OCI-LY7 (cell line): ENCODE measurements at regions not wholly inside any gene's neighbourhood (a gene's known extent, or its start where the extent isn't known, plus 50 kb on each side); places are given as distances from the start of the nearest gene placed in this dataset.

Experiments used
- BruUV-seq: library from RNA; stranded (reverse); fragments of 400-500 nt; replicated peaks from 2 replicates; lab custom pipeline; 2021; lab: Mats Ljungman, UMichigan
- CTCF ChIA-PET: fragments of 300-600 bp; sonication (Branson Sonifier 250); formaldehyde crosslinking; loops from one replicate; lab custom pipeline; 2022; ENCODE audit warnings: antibody characterized with exemption; ENCODE audit not compliant: unreplicated experiment; lab: Charles Lee
- POLR2A ChIA-PET: fragments of 300-600 bp; sonication (Branson Sonifier 250); formaldehyde crosslinking; loops from one replicate; lab custom pipeline; 2022; ENCODE audit warnings: antibody characterized with exemption; lab: Charles Lee
- DNase-seq: peaks from one replicate; pipeline ENCODE4 v3.0.0-alpha.2; 2015; ENCODE audit warnings: low spot score
- H2AFZ ChIP-seq: fragments of 200-600 bp; sonication (generic), shearing (Covaris generic); 2 replicates; pipeline ENCODE4 v1.6.1; 2014; ENCODE audit warnings: mild to moderate bottlenecking, antibody characterized with exemption, low read length, moderate library complexity
- H3K27ac ChIP-seq: fragments of 200-600 bp; sonication (generic); 2 replicates; pipeline ENCODE4 v1.5.1; 2014; ENCODE audit warnings: mixed run types, low read depth, mild to moderate bottlenecking, moderate library complexity, low read length, inconsistent platforms; ENCODE audit not compliant: poor library complexity, severe bottlenecking
- H3K36me3 ChIP-seq: fragments of 200-600 bp; sonication (generic); 2 replicates; pipeline ENCODE4 v1.6.1; 2014; ENCODE audit warnings: mild to moderate bottlenecking, antibody characterized with exemption, low read length, moderate library complexity, mixed read lengths; ENCODE audit not compliant: insufficient read depth
- H3K4me1 ChIP-seq: fragments of 200-600 bp; sonication (generic); 2 replicates; pipeline ENCODE4 v1.5.1; 2014; ENCODE audit warnings: mild to moderate bottlenecking, low read length; ENCODE audit not compliant: insufficient read depth, poor library complexity, severe bottlenecking
- H3K4me2 ChIP-seq: fragments of 200-600 bp; sonication (generic); 2 replicates; pipeline ENCODE4 v1.6.1; 2014; ENCODE audit warnings: mild to moderate bottlenecking, low read length
- H3K4me3 ChIP-seq: fragments of 200-600 bp; sonication (generic); 2 replicates; pipeline ENCODE4 v1.5.1; 2014; ENCODE audit warnings: mild to moderate bottlenecking, low read depth, low read length; ENCODE audit not compliant: poor library complexity, severe bottlenecking
- H3K79me2 ChIP-seq: fragments of 200-600 bp; sonication (generic); 2 replicates; pipeline ENCODE4 v1.6.1; 2016; ENCODE audit warnings: low read depth, mild to moderate bottlenecking, low read length, moderate library complexity, mixed read lengths; ENCODE audit not compliant: insufficient read depth
- H3K9me2 ChIP-seq: fragments of 200-600 bp; sonication (generic); 2 replicates; pipeline ENCODE4 v1.6.1; 2016; ENCODE audit warnings: mild to moderate bottlenecking, low read length, mixed read lengths; ENCODE audit not compliant: insufficient read depth
- H3K9me3 ChIP-seq: fragments of 200-600 bp; sonication (generic); 2 replicates; pipeline ENCODE4 v1.6.1; 2014; ENCODE audit warnings: mild to moderate bottlenecking, mixed run types, low read length, mixed read lengths
- H4K20me1 ChIP-seq: fragments of 200-600 bp; sonication (generic); 2 replicates; pipeline ENCODE4 v1.6.1; 2014; ENCODE audit warnings: mild to moderate bottlenecking, antibody characterized with exemption, low read length, moderate library complexity, mixed read lengths; ENCODE audit not compliant: insufficient read depth
- EZH2phosphoT487 ChIP-seq: fragments of 200-600 bp; sonication (generic); IDR thresholded peaks from 2 replicates; pipeline ENCODE4 v1.6.1; 2018; ENCODE audit warnings: low read depth, borderline replicate concordance, mild to moderate bottlenecking, mixed run types, antibody characterized with exemption, low read length, moderate library complexity, mixed read lengths
- intact Hi-C: fragments of 100-400 bp; cut with micrococcal nuclease; formaldehyde crosslinking; loops from one replicate; pipeline ENCODE4 v1.10.0; 2022; ENCODE audit not compliant: unreplicated experiment
- TF ChIP-seq, protein P1 (sequence below): fragments of 200-600 bp; sonication (generic); conservative IDR thresholded peaks from 2 replicates; pipeline ENCODE4 v1.5.1; 2014; ENCODE audit warnings: mild to moderate bottlenecking, antibody characterized with exemption, low read length, moderate library complexity, mixed read lengths

DNA sequence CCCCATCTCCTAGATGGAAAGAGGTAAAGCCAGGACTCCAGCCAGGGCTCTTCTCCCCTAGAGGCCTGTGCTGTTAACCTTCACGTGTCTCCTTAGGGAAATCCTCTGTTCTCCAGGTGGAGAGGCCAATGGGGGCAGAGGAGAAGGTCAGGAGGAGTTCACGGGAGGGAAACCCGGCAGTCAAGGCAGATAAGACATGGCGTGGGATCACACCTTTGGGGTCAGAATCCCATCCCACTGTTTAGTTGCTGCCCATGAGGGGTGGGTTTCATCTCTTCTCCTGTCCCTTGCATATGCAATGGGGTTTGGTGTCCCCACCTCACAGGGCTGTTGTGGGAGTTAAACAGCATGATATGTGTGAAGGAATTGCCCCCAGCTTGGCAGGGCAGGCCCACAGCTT lies 469.7 kb downstream of the TBC1D22A start:
- no TSS peak for BruUV-seq
- Histone ChIP-seq H3K4me3 (no peak overlapping the region), H2AFZ (no peak overlapping the region), H4K20me1 (no peaks in the 10 kb centered on the region), H3K36me3 (no peaks in the 10 kb centered on the region), H3K27ac (no peak overlapping the region), H3K4me1 (no peaks in the 10 kb centered on the region), H3K9me2 (no peaks in the 10 kb centered on the region), H3K79me2 (no peaks in the 10 kb centered on the region), H3K9me3 (peaks cover 4% of the 10 kb centered on the region; the same call in 1 of the 2 replicates), H3K4me2 (no peak overlapping the region)
- DNase-seq: no peak
- intact Hi-C loops: no loop called here
- POLR2A ChIA-PET: no interaction called here
- TF ChIP-seq, protein P1, sequence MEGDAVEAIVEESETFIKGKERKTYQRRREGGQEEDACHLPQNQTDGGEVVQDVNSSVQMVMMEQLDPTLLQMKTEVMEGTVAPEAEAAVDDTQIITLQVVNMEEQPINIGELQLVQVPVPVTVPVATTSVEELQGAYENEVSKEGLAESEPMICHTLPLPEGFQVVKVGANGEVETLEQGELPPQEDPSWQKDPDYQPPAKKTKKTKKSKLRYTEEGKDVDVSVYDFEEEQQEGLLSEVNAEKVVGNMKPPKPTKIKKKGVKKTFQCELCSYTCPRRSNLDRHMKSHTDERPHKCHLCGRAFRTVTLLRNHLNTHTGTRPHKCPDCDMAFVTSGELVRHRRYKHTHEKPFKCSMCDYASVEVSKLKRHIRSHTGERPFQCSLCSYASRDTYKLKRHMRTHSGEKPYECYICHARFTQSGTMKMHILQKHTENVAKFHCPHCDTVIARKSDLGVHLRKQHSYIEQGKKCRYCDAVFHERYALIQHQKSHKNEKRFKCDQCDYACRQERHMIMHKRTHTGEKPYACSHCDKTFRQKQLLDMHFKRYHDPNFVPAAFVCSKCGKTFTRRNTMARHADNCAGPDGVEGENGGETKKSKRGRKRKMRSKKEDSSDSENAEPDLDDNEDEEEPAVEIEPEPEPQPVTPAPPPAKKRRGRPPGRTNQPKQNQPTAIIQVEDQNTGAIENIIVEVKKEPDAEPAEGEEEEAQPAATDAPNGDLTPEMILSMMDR: no peak
- no peak for TF ChIP-seq EZH2phosphoT487
- CTCF ChIA-PET: no interaction called here

DNA sequence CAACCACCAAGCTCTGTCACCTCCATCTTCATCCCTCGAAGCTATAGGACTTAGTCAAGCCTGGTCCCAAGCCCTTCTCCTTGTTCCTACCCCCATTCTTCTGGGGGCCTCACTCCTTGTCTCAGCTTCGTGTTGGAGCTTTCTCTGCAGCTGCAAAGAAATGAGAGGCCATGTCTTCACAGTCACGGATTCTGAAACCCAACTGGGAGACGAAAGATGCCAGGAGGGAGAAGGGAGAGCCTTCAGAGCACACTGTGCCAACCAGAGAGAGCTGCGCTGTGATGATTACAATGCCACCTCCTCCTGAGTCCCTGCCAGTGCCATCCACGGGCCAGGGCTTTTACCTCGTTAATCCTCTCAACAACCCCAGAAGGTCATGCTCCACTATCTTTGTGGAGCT lies 469.3 kb downstream of the TBC1D22A start:
- no peaks in the 10 kb centered on the region for H3K9me2 ChIP-seq
- H3K27ac ChIP-seq: no peak overlapping the region
- H3K4me2 ChIP-seq: no peak overlapping the region
- H3K4me1 ChIP-seq: no peaks in the 10 kb centered on the region
- POLR2A ChIA-PET: no interaction called here
- no peaks in the 10 kb centered on the region for H3K79me2 ChIP-seq
- intact Hi-C loops: no loop called here
- no peak overlapping the region for H3K4me3 ChIP-seq
- H4K20me1 ChIP-seq: no peaks in the 10 kb centered on the region
- CTCF ChIA-PET: no interaction called here
- TF ChIP-seq, protein P1: no peak
- no peak for TF ChIP-seq EZH2phosphoT487
- H3K9me3 ChIP-seq: peaks cover 4% of the 10 kb centered on the region; the same call in 1 of the 2 replicates
- H3K36me3 ChIP-seq: no peaks in the 10 kb centered on the region
- BruUV-seq: no TSS peak
- DNase-seq: no peak
- H2AFZ ChIP-seq: no peak overlapping the region

GRCh38 chr22:47230741-47231140 lies 468.3 kb downstream of the TBC1D22A start:
- no TSS peak for BruUV-seq
- Histone ChIP-seq H3K4me3 (no peak overlapping the region), H3K9me2 (no peaks in the 10 kb centered on the region), H3K27ac (no peak overlapping the region), H3K4me2 (no peak overlapping the region), H3K9me3 (peaks cover 4% of the 10 kb centered on the region; the same call in 1 of the 2 replicates), H3K36me3 (no peaks in the 10 kb centered on the region), H2AFZ (no peak overlapping the region), H4K20me1 (no peaks in the 10 kb centered on the region), H3K79me2 (no peaks in the 10 kb centered on the region), H3K4me1 (no peaks in the 10 kb centered on the region)
- no peak for DNase-seq
- intact Hi-C loops: no loop called here
- no peak for TF ChIP-seq EZH2phosphoT487
- TF ChIP-seq, protein P1: no peak
- POLR2A ChIA-PET: no interaction called here
- CTCF ChIA-PET: no interaction called here
